GM12864 (cell line): ENCODE measurements at regions not wholly inside any gene's neighbourhood (a gene's known extent, or its start where the extent isn't known, plus 50 kb on each side); places are given as distances from the start of the nearest gene placed in this dataset.

Experiments used
- DNase-seq: peaks from one replicate; pipeline ENCODE4 v3.0.0-alpha.2; 2011; ENCODE audit warnings: low read depth
- H3K4me3 ChIP-seq: 2 replicates; pipeline ENCODE4 v1.5.1; 2011; ENCODE audit warnings: mild to moderate bottlenecking, low read depth, low read length, control low read depth
- TF ChIP-seq, protein P1 (sequence below): IDR thresholded peaks from 2 replicates; pipeline ENCODE4 v1.5.1; 2011; ENCODE audit warnings: low read depth, mild to moderate bottlenecking, moderate library complexity, low read length, control low read depth, inconsistent platforms; ENCODE audit errors: missing control alignments

DNA sequence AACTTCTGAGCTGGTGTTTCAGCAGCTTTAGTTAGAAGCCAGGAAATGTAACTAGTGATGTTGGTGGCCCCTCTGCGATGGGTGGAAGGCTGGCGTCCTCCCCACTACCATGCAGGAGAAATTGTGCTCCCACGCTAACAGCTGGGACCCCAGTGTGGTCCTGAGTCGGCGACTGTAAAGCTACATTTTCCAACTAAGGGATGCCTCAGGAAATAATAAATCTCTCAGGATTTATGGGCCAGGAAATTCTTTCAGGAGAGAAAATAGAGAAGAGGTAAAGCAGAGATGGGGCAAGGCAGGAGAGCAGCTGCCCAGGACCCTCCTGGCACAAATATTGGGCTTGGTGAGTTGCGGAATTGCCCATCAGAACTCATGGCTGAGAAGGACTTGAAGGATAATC, 186.9 kb downstream of the OPA1 start:
- TF ChIP-seq, protein P1, sequence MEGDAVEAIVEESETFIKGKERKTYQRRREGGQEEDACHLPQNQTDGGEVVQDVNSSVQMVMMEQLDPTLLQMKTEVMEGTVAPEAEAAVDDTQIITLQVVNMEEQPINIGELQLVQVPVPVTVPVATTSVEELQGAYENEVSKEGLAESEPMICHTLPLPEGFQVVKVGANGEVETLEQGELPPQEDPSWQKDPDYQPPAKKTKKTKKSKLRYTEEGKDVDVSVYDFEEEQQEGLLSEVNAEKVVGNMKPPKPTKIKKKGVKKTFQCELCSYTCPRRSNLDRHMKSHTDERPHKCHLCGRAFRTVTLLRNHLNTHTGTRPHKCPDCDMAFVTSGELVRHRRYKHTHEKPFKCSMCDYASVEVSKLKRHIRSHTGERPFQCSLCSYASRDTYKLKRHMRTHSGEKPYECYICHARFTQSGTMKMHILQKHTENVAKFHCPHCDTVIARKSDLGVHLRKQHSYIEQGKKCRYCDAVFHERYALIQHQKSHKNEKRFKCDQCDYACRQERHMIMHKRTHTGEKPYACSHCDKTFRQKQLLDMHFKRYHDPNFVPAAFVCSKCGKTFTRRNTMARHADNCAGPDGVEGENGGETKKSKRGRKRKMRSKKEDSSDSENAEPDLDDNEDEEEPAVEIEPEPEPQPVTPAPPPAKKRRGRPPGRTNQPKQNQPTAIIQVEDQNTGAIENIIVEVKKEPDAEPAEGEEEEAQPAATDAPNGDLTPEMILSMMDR = no peak
- no peak overlapping the region for H3K4me3 ChIP-seq
- no peak for DNase-seq

DNA sequence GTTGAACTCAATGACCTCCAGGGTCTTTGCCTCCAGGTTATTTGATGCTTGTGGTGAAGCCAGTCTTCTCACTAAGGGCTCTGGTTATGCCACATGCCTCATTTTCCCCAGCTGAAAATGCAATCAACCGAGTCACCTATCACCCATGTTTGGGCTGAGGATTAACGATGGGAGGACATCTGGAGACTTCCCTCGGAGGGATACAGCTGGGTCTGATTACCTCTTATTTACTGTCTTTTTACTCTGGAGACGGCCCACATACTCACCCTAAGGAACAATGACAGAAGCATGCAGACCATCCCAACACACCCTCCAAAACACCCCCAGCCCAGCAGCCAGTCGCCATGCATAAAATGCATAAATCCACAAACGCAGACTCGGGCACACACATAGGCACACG, 187.4 kb downstream of the OPA1 start:
- DNase-seq = no peak
- no peak overlapping the region for H3K4me3 ChIP-seq
- TF ChIP-seq, protein P1 = no peak

DNA sequence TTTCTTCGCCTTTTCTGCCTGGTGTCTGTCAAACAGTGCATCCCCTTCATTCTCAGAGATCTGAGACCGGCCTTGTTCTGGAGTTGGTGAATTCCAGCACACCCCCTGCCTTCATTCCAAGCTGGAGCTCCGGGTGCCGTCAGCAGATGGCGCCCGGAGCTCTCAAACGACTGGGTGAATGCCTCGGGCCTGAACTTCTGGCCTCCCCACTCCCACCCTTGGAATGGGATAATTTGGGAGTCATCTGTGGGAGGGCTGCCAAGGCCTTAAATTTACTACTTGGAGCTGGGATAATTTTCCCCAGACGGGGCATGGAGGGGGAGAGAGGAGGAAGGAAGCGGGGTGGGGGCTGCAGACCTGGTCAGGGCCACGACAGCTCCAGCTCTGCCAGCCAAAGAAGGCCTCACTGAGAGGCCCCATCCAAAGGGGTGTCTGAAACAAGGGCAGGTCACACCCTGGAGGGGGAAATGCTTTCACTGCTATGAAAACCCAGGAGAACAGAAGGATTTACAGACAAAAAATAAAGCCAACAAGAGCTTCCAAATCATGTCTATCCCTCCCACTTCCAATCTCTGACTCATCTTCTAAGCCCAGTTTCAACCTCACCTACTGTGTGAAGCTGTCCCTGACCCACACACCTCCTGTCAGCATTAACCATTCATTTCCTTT, 187.9 kb downstream of the OPA1 start:
- no peak overlapping the region for H3K4me3 ChIP-seq
- DNase-seq = no peak

DNA sequence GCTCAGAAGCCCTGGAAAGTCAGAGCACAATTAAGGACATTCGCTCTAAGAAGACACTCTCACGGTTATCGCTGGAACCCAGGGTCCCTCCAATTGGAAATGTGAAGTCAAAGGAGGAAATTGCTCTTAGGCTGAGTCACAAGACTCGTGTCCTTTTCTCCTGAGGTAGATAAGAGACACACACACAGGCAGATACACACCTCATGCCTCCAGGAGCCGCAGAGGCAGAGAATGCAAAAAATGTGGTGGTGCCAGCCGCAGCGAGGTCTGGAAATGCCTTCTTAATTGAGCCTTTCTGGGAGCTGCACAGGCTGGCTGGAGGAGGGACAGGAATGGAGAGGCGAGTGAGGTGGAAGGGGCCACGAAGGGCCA, 189.3 kb downstream of the OPA1 start:
- DNase-seq = no peak
- TF ChIP-seq, protein P1 = no peak
- no peak overlapping the region for H3K4me3 ChIP-seq

More for the DNA sequence above, 187.9 kb downstream of the OPA1 start:
- TF ChIP-seq, protein P1 = peak; percentile 65

DNA sequence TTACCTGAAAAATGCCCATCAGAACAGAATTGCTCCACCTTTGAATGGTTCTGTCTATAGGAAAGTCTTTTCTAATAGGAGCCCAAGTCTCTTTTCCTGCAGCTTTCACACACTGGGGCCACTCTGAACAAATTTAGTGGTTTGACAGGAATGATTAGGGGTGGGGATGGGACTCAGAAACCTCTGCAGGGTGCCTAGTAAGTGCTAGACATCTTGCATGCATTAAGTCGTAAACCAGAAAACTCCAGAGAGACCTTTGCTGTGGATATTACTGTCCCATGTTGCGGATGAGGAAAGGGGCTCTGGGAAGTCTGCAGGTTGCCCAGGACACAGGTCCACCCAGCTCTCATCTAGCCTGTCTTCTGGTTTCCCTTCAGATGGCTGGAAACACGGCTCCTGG, 189.7 kb downstream of the OPA1 start:
- DNase-seq = no peak
- TF ChIP-seq, protein P1 = no peak
- no peak overlapping the region for H3K4me3 ChIP-seq

DNA sequence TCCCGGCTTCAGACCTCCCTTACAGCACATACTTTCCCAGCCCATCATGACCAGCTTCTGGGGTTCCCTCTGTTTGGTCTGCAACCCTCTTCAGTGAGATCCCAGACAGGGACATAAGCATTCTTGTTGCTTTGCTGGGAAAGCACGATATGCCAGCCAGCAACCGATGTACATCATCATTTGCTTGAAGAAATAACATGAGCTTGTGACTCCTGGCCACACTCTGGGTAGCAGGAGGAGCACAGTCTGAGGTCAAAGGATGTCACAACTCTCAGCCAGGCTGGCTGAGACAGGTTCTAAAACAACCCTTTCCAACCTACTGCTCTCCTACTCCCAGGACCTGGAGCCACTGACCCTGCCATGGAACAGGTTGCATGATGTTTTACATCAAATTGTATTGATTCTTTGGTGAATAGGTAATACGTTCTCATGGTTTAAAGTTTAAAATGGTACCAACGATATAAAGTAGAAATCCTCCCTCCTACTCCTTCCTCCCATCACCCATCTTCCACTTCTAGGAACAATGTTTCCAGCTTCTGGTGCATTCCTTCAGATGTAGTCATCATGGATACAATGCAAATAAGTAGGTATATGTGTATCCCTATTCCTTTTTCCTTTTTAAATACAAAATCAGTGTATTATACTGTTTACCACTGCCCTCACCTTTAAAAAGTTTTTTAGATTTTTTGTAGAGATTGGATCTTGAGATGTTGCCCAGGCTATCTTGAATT, 190.3 kb downstream of the OPA1 start:
- no peak for DNase-seq
- TF ChIP-seq, protein P1 = no peak
- H3K4me3 ChIP-seq = no peak overlapping the region
